OCI-LY3 (cell line): ENCODE measurements at regions not wholly inside any gene's neighbourhood (a gene's known extent, or its start where the extent isn't known, plus 50 kb on each side); places are given as distances from the start of the nearest gene placed in this dataset.

Source experiments
- H2AFZ ChIP-seq: fragments of 200-600, 300-600 bp; shearing (Covaris generic); 2 replicates; pipeline ENCODE4 v1.6.0; 2014; ENCODE audit warnings: antibody characterized with exemption, low read depth, low read length
- H3K27ac ChIP-seq: fragments of 200-600, 300-600 bp; sonication (generic); 2 replicates; pipeline ENCODE4 v1.5.1; 2014; ENCODE audit warnings: mild to moderate bottlenecking, low read length, moderate library complexity, mixed read lengths
- H3K27me3 ChIP-seq: fragments of 200-600, 300-600 bp; sonication (generic); 2 replicates; pipeline ENCODE4 v1.6.1; 2014; ENCODE audit warnings: low read depth, low read length, mixed read lengths
- H3K36me3 ChIP-seq: fragments of 200-600, 300-600 bp; sonication (generic); replicated peaks from 2 replicates; pipeline ENCODE3; 2014; ENCODE audit warnings: low read depth, low read length, mixed read lengths
- H3K4me1 ChIP-seq: fragments of 300-600, 200-600 bp; sonication (generic); 2 replicates; pipeline ENCODE4 v1.6.1; 2014; ENCODE audit warnings: low read length, mixed read lengths
- H3K4me2 ChIP-seq: fragments of 200-600, 300-600 bp; sonication (generic); 2 replicates; pipeline ENCODE4 v1.6.1; 2014; ENCODE audit warnings: low read length, mixed read lengths
- H3K4me3 ChIP-seq: fragments of 300-600, 200-600 bp; sonication (generic); 2 replicates; pipeline ENCODE4 v1.5.1; 2014; ENCODE audit warnings: antibody characterized with exemption, mild to moderate bottlenecking, low read length, moderate library complexity
- H3K79me2 ChIP-seq: fragments of 300-600, 200-600 bp; shearing (Covaris generic); 2 replicates; pipeline ENCODE4 v1.6.1; 2014; ENCODE audit warnings: mild to moderate bottlenecking, low read length, mixed read lengths
- H3K9ac ChIP-seq: fragments of 300-600, 200-600 bp; shearing (Covaris generic); 2 replicates; pipeline ENCODE4 v1.6.0; 2014; ENCODE audit warnings: mild to moderate bottlenecking, low read length, moderate library complexity
- H3K9me3 ChIP-seq: fragments of 200-600, 300-600 bp; shearing (Covaris generic); 2 replicates; pipeline ENCODE4 v1.6.1; 2014; ENCODE audit warnings: low read length, mixed read lengths; ENCODE audit not compliant: insufficient read depth
- H4K20me1 ChIP-seq: fragments of 200-600, 300-600 bp; sonication (generic); 2 replicates; pipeline ENCODE4 v1.6.1; 2016; ENCODE audit warnings: low read length, mixed read lengths; ENCODE audit not compliant: insufficient read depth
- EZH2phosphoT487 ChIP-seq: fragments of 200-600 bp; shearing (Covaris generic); IDR thresholded peaks from 2 replicates; pipeline ENCODE4 v1.6.1; 2018; ENCODE audit warnings: antibody characterized with exemption, mixed run types, low read depth
- TF ChIP-seq, protein P1 (sequence below): fragments of 200-600, 300-600 bp; sonication (generic); IDR thresholded peaks from 2 replicates; pipeline ENCODE4 v1.5.1; 2014; ENCODE audit warnings: antibody characterized with exemption, low read length, low read depth

DNA sequence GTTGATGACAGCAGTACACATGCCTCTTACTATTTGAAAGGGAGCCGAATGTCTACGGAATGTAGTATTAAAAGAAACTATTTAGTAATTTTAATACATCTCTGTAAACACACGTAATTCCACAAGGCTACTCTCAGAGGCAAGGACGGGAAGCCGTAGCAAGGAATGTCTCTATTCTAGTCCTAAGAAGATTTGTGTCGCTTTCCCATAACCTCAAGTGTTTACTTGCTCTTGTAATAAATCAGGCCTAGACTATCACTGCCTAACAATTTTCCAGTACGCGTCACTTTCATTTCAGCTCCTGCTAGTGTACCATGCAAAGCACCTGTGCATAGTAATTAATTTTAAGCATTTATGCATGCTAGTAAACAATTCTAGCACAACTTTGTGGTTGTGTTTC is 86.7 kb downstream of the OR13H1 start:
- Histone ChIP-seq H2AFZ (no peak overlapping the region), H3K9ac (no peak overlapping the region), H3K4me1 (peaks cover 4% of the 10 kb centered on the region; the same call in 1 of the 2 replicates), H4K20me1 (no peaks in the 10 kb centered on the region), H3K27ac (no peak overlapping the region), H3K27me3 (peaks cover 8% of the 10 kb centered on the region; the same call in 1 of the 2 replicates), H3K79me2 (no peaks in the 10 kb centered on the region), H3K4me3 (no peak overlapping the region), H3K4me2 (no peak overlapping the region), H3K9me3 (no peaks in the 10 kb centered on the region), H3K36me3 (no peaks in the 10 kb centered on the region)
- TF ChIP-seq, protein P1, sequence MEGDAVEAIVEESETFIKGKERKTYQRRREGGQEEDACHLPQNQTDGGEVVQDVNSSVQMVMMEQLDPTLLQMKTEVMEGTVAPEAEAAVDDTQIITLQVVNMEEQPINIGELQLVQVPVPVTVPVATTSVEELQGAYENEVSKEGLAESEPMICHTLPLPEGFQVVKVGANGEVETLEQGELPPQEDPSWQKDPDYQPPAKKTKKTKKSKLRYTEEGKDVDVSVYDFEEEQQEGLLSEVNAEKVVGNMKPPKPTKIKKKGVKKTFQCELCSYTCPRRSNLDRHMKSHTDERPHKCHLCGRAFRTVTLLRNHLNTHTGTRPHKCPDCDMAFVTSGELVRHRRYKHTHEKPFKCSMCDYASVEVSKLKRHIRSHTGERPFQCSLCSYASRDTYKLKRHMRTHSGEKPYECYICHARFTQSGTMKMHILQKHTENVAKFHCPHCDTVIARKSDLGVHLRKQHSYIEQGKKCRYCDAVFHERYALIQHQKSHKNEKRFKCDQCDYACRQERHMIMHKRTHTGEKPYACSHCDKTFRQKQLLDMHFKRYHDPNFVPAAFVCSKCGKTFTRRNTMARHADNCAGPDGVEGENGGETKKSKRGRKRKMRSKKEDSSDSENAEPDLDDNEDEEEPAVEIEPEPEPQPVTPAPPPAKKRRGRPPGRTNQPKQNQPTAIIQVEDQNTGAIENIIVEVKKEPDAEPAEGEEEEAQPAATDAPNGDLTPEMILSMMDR = no peak
- TF ChIP-seq EZH2phosphoT487 = no peak

DNA sequence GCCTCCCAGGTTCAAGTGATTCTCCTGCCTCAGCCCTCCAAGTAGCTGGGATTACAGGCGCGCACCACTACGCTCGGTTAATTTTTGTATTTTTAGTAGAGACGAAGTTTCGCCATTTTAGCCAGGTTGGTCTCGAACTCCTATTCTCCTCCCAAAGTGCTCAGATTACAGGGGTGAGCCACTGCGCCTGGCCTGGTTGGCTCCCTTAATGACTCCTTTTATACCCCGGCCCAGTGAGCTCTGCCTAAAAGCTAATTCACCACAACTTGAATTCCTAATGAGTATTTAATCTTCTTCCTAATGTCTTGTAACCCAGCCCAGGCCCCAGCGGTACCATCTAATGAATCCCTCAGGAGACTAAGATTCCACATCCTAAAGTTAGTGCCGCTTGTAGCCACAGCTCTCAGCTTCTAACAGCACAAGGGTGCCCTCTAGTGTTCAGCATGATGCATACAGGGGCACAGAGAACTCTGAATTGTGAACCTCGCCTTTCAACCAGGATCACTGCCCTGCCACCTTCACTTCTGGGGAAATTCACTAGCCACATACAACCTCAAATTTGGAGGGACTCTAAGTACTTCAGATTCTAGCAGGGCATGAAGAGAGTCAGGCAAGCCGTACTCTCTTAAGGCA is 89.5 kb downstream of the OR13H1 start:
- TF ChIP-seq EZH2phosphoT487 = no peak
- TF ChIP-seq, protein P1 = peak; percentile 78
- H3K9me3 ChIP-seq = no peaks in the 10 kb centered on the region
- H3K4me1 ChIP-seq = peaks cover 4% of the 10 kb centered on the region; the same call in 1 of the 2 replicates
- no peaks in the 10 kb centered on the region for H3K79me2 ChIP-seq
- no peak overlapping the region for H3K9ac ChIP-seq
- H4K20me1 ChIP-seq = no peaks in the 10 kb centered on the region
- H2AFZ ChIP-seq = no peak overlapping the region
- H3K27me3 ChIP-seq = no peaks in the 10 kb centered on the region
- no peak overlapping the region for H3K27ac ChIP-seq
- H3K36me3 ChIP-seq = no peaks in the 10 kb centered on the region
- H3K4me3 ChIP-seq = no peak overlapping the region
- no peak overlapping the region for H3K4me2 ChIP-seq

DNA sequence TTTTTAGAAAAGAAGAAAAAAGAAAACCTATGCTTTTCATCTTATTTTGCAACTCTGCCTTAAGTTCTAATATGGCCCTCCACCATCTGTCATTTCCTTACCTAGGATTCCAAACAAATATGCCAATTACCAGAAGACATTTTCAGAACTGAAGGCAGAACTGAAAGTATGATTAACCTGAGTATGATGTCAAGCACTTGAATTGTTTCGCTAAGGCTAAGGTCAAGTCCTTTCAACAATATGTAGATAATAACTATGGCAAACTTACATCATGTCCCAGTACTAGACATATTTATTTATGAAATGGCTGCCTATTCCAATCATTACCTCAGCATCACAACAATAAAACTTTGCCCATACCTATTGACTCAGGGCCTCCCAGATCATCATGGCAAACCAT is 91.0 kb downstream of the OR13H1 start:
- peaks cover 4% of the 10 kb centered on the region; the same call in 1 of the 2 replicates for H3K4me1 ChIP-seq
- no peak overlapping the region for H2AFZ ChIP-seq
- H3K27me3 ChIP-seq = no peaks in the 10 kb centered on the region
- no peak overlapping the region for H3K9ac ChIP-seq
- TF ChIP-seq, protein P1 = no peak
- TF ChIP-seq EZH2phosphoT487 = no peak
- H3K27ac ChIP-seq = no peak overlapping the region
- no peaks in the 10 kb centered on the region for H3K9me3 ChIP-seq
- H3K4me3 ChIP-seq = no peak overlapping the region
- H3K4me2 ChIP-seq = no peak overlapping the region
- H3K36me3 ChIP-seq = no peaks in the 10 kb centered on the region
- no peaks in the 10 kb centered on the region for H4K20me1 ChIP-seq
- no peaks in the 10 kb centered on the region for H3K79me2 ChIP-seq

DNA sequence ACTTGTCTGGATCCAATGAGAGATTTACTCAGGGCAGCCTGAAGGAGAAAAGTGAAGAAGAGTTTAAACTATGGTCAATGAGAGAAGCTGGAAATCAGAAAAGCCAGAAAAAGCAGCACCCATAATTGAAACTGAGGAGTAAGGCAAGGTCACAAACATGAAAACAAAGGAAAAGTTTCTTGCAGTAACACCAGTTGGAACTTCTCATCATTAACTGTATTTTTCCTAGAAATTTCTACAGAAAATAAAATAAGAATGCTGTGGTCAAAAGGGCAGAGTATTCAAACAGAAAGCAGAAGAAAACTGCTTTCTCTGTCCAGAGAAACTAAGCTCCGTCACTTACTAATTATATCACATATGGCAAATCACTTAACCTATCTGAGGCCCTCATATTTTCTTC is 102.2 kb downstream of the OR13H1 start:
- H3K9me3 ChIP-seq = no peaks in the 10 kb centered on the region
- H3K9ac ChIP-seq = no peak overlapping the region
- no peak overlapping the region for H2AFZ ChIP-seq
- H3K27ac ChIP-seq = no peak overlapping the region
- no peaks in the 10 kb centered on the region for H3K36me3 ChIP-seq
- H3K4me2 ChIP-seq = peak overlapping the region; percentile 40
- TF ChIP-seq, protein P1 = no peak
- no peak for TF ChIP-seq EZH2phosphoT487
- H3K4me1 ChIP-seq = peaks cover 10% of the 10 kb centered on the region
- H3K4me3 ChIP-seq = no peak overlapping the region
- no peaks in the 10 kb centered on the region for H3K27me3 ChIP-seq
- H4K20me1 ChIP-seq = no peaks in the 10 kb centered on the region
- no peaks in the 10 kb centered on the region for H3K79me2 ChIP-seq
